ENCODE measurements at regions not wholly inside any gene's neighbourhood (a gene's known extent, or its start where the extent isn't known, plus 50 kb on each side); places are given as distances from the start of the nearest gene placed in this dataset.
"Not testable (repeated sequence)": the region's sequence is repeated elsewhere in the genome, so short reads cannot be mapped to it uniquely, and the experiment has no call there.

- ChIA-PET POLR2A (no interaction called here), CTCF (no interaction called here)
Measured at GRCh38 chr2:208793434-208793833, 386.8 kb downstream of the PTH2R start.

DNA sequence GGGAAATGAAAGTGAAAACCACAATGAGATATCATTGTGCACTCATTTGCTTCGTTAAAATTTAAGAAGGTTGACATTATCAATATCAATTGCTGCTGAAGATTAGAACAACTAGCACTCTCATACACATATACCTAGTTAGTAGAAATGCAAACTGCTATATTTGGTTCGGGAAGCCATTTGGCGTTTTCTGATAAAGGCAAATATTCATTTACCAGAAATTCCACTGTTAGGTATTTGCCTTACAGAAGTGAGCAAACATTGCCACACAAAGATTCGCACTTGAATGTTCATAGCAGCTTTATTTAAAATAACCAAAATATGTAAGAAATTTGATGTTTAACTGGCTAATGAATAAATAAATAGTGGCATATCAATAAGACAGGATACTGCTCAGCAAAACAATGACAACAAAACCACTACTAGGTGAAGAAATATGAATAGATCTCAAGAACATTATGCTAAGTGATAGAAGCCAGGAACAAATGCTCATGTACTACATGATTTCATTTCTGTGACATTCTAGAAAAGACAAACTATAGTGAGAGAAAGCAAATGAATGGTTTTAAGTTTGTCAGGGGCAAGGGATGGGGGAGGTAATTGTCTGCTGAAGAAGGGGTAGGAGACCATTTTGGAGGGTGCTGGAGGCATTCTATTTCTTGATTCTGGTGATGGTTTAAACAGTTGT is 387.8 kb downstream of the PTH2R start:
- ChIA-PET POLR2A (no interaction called here), CTCF (no interaction called here)

- ChIA-PET POLR2A (no interaction called here), CTCF (no interaction called here)
Measured at GRCh38 chr2:208798698-208799097, 392.1 kb downstream of the PTH2R start.

DNA sequence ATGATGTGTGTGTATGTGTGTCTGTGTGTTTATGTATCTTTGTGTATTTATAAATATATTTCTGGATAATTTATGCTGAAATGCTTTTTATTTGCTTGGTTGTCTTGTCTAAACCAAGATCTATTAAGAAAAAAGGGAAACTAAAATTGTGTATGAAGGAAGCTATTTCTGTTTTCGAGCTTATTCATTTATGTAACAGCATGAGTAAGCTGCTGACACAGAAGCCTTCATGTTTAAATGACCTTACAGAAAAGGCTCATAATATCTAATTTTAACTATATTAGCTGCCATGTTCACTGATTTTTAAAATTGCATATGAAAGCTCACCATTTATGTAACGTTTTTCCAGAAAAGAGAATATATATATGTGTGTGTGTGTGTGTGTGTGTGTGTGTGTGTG is 392.8 kb downstream of the PTH2R start:
- POLR2A ChIA-PET: no interaction called here
- CTCF ChIA-PET: no interaction called here

GRCh38 chr2:208800887-208801286 is 394.3 kb downstream of the PTH2R start:
- POLR2A ChIA-PET, CTCF ChIA-PET: not testable (repeated sequence)

DNA sequence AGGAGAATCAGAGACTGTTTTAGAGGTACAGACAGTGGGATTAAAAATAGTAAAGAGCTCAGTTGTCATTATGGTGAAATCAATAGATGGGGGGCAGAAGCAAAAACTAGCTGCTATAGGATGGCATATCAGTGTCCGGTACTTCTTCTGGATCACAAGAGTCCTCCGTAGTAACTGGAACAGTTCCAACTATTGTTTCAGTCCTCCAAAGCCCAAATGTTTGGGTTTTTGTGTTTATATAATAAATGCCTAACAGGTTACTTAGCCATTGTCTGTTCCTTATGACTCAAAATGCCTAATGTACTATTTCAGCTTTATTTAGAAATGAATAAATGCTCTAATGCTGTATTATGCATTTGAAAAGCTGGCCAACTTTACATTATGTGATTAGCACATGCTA is 401.2 kb downstream of the PTH2R start:
- CTCF ChIA-PET: no interaction called here
- POLR2A ChIA-PET: no interaction called here

DNA sequence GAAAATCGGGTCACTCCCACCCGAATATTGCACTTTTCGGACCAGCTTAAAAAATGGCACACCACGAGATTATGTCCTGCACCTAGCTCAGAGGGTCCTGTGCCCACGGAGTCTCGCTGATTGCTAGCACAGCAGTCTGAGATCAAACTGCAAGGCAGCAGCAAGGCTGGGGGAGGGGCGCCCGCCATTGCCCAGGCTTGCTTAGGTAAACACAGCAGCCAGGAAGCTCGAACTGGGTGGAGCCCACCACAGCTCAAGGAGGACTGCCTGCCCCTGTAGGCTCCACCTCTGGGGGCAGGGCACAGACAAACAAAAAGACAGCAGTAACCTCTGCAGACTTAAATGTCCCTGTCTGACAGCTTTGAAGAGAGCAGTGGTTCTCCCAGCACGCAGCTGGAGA is 405.3 kb downstream of the PTH2R start:
- CTCF ChIA-PET, POLR2A ChIA-PET: not testable (repeated sequence)

- POLR2A ChIA-PET: no interaction called here
- CTCF ChIA-PET: no interaction called here
Measured at GRCh38 chr2:208819190-208819589, 412.6 kb downstream of the PTH2R start.

DNA sequence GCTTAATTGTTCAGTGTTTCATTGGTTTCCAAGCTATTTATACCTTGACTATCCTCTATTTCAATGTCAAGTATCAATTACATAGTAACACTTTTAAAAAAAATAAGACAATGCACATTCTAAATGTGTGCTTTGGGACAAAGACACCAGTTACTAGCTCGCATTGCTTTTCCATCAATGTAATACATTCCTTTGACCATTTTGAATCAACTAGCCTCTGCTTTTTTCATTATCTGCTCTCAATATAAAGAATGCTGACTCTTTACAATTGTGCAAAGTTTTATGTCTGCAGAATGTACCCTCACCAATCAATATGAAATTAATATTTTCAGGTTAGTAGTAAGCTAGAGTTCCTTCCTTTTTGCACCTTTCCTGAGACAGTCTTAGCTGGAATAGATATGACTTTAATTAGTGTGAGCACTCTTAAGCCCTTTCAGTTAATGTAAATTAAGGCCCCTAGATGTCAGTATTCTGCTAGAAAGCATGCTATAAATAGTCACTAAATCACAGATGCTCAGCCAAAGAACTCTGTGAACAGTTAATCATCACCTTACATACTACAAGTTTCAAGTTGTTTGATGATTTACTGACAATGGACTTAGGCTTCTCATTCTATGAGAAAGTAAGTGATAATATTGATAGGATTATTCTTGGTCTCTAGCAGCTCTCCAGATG is 413.6 kb downstream of the PTH2R start:
- POLR2A ChIA-PET: no interaction called here
- CTCF ChIA-PET: no interaction called here

DNA sequence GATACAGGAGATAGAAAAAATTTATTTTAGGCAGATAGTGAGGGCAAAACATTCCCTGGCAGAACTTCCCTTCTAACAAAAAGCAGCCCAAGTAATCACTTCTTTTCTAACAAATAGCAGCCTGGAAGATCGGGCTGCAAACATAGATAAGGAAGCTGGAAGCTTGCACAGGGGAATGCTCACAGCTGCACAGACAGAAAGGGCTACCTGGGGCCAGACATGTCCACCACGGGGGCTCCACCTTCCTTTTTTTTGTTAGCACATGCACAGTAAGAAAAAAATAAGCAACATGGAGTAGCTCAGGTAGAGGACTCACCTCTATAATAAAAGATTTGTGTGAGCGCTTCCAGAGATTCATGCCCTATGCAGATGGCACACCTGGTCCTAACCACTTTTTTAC is 420.5 kb downstream of the PTH2R start:
- ChIA-PET POLR2A (no interaction called here), CTCF (no interaction called here)

DNA sequence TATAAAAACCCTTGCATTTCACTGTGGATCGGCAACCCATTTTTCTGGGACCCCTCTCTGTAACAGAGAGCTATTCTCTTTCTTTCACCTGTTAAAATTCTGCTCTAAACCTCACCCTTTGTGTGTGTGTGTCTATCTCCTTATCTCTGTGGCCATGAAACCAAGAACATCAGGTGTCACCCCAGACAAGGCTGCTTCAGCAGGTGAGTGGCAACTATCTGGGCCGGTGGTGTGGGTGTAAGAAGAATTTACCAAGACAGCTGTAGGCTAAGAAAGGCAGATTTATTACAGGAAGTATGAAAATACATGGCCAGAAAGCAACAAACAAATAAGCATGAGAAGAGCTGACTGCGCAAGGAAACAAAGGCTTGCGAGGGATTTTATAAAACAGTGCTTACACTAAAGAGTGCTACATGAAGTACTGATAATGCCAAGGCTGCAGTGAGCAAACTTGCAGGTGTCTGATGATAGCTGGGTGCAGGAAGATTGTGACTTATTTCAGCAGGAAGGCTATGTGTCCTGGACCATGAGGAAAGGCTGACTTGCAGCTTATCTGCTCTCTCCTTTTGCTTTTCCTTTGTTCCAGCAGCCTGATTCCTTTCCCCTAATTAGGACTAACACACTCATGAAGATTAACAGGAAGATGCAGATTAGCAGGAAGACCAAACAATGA is 421.1 kb downstream of the PTH2R start:
- ChIA-PET CTCF (no interaction called here), POLR2A (no interaction called here)

GRCh38 chr2:208830203-208830602 is 423.6 kb downstream of the PTH2R start:
- ChIA-PET POLR2A (no interaction called here), CTCF (no interaction called here)

DNA sequence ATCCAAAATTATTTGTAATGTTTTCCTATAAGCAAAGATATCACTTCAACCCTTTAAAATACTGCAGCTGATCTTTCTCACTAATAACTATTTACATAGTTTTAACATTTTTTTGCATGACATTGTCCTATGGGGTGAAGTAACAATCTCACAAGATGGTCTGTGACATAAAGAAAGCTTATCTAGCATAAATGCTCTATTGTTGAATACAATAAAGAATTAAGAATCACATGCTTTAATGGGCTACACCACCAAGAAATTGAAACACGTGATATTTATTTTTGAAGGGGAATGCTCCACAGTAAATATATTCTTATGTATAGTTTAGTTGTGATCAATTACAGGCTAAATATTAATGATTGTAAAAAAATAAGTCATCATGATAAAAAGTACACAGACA is 441.1 kb downstream of the PTH2R start:
- ChIA-PET CTCF (no interaction called here), POLR2A (no interaction called here)

- ChIA-PET POLR2A (no interaction called here), CTCF (no interaction called here)
Measured at GRCh38 chr2:208854717-208855116, 448.1 kb downstream of the PTH2R start.

- CTCF ChIA-PET: no interaction called here
- POLR2A ChIA-PET: no interaction called here
Measured at GRCh38 chr2:208867374-208867773, 460.8 kb downstream of the PTH2R start.

- CTCF ChIA-PET: no interaction called here
- POLR2A ChIA-PET: no interaction called here
Measured at GRCh38 chr2:208872591-208872990, 466.0 kb downstream of the PTH2R start.

DNA sequence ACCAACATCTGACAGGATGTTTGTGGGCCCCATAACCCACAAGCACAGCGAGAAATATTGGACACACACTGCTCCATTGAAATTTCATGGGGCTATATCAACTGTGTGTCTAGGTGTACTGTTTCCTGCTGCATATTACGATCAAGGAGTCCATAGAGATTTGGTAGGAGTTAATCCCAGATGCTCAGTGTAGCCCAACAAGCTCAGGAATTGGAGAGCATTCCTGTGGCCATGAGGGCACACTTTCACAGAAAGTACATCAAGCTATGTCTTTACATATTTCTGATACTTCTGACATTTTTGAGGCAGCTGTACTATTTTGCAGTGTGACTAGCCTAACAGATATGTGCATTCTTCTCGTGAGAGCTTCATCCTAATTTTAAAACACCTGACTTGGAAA is 473.1 kb downstream of the PTH2R start:
- ChIA-PET POLR2A (no interaction called here), CTCF (no interaction called here)

GRCh38 chr2:208880171-208880570 is 473.6 kb downstream of the PTH2R start:
- POLR2A ChIA-PET: no interaction called here

DNA sequence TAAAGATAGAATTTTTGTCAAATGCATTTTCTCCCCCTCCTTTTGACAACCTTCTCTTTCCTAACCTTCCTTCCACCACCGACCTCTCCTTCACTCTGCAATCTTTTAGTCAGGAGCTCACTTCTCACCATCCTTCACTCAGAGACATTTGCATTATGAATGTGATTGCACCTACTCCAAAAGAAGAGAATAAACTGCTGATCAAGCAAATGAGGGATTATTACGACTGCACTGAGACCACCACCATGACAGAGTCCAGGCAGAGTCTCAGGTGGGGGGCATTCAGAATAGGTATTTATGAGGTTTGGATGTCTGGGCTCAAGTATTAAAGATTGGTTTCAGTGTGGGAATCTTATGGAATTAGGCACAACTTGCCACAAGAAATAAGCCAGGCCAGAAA is 483.9 kb downstream of the PTH2R start:
- ChIA-PET CTCF (no interaction called here), POLR2A (no interaction called here)

More at GRCh38 chr2:208880171-208880570, 473.6 kb downstream of the PTH2R start:
- CTCF ChIA-PET: no interaction called here

- ChIA-PET CTCF (no interaction called here), POLR2A (no interaction called here)
Measured at GRCh38 chr2:208892203-208892602, 485.6 kb downstream of the PTH2R start.

GRCh38 chr2:208906330-208906729 is 499.7 kb downstream of the PTH2R start:
- ChIA-PET POLR2A (no interaction called here), CTCF (no interaction called here)

DNA sequence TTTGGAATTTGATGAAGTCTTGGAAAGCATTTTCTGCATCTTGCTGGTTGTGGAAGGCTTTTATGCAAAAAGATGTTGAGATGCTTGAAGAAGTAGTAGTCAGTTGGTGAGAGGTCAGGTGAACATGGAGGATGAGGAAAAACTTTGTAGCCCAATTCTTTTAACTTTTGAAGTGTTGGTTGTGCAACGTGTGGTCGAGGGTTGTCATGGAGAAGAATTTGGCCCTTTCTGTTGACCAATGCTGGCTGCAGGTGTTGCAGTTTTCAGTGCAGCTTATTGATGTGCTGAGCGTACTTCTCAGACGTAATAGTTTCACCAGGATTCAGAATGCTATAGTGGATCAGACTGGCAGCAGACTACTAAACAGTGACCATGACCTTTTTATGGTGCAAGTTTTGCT is 508.4 kb upstream of the MAP2 start:
- CTCF ChIA-PET: no interaction called here
- POLR2A ChIA-PET: no interaction called here
